Mesenchymal stem cell (in vitro differentiated cells and primary cell): ENCODE measurements at regions not wholly inside any gene's neighbourhood (a gene's known extent, or its start where the extent isn't known, plus 50 kb on each side); places are given as distances from the start of the nearest gene placed in this dataset.
A peak's percentile ranks its signal among the peaks of the same experiment; 100 is the strongest.

ENCODE experiments used
- DNase-seq: peaks from one replicate; pipeline ENCODE4 v3.0.0-alpha.2; 2013
- H2AFZ ChIP-seq: one replicate; pipeline ENCODE4 v1.6.1; 2013; ENCODE audit warnings: low read depth, mild to moderate bottlenecking, control low read depth, inconsistent platforms, low read length, moderate library complexity
- H2AK5ac ChIP-seq: 2 replicates; pipeline ENCODE4 v1.6.1; 2013; ENCODE audit warnings: low read length, moderate library complexity, mild to moderate bottlenecking, inconsistent platforms; ENCODE audit not compliant: severe bottlenecking
- H2BK120ac ChIP-seq: one replicate; pipeline ENCODE4 v1.6.1; 2013; ENCODE audit warnings: low read depth, mild to moderate bottlenecking, inconsistent platforms, low read length, moderate library complexity
- H2BK12ac ChIP-seq, 2 experiments: one replicate each; pipeline ENCODE4 v1.6.1; 2013; ENCODE audit warnings: inconsistent platforms in 2 of 2, low read length in 2 of 2, mild to moderate bottlenecking in 2 of 2, moderate library complexity in 2 of 2, control low read depth in 1 of 2
- H2BK15ac ChIP-seq: one replicate; pipeline ENCODE4 v1.6.1; 2013; ENCODE audit warnings: mild to moderate bottlenecking, low read depth, inconsistent platforms; ENCODE audit not compliant: poor library complexity, severe bottlenecking
- H2BK5ac ChIP-seq: 2 replicates; pipeline ENCODE4 v1.6.1; 2013; ENCODE audit warnings: low read depth, mild to moderate bottlenecking, low read length, control low read depth, inconsistent platforms; ENCODE audit not compliant: poor library complexity, severe bottlenecking
- H3K14ac ChIP-seq, 2 experiments: one replicate each; pipeline ENCODE4 v1.6.1; 2013; ENCODE audit warnings: inconsistent platforms in 2 of 2, low read length in 2 of 2, control low read depth in 1 of 2, mild to moderate bottlenecking in 1 of 2, moderate library complexity in 1 of 2
- H3K18ac ChIP-seq, 2 experiments: one replicate each; pipeline ENCODE4 v1.6.1; 2013; ENCODE audit warnings: inconsistent platforms in 2 of 2, low read length in 2 of 2, control low read depth in 1 of 2, low read depth in 1 of 2, mild to moderate bottlenecking in 1 of 2
- H3K23ac ChIP-seq, 2 experiments: one replicate each; pipeline ENCODE4 v1.6.1; 2013; ENCODE audit warnings: inconsistent platforms in 2 of 2, low read length in 2 of 2, mild to moderate bottlenecking in 2 of 2, moderate library complexity in 2 of 2, control low read depth in 1 of 2
- H3K27ac ChIP-seq: 2 replicates; pipeline ENCODE4 v1.5.1; 2013; ENCODE audit warnings: mild to moderate bottlenecking, moderate library complexity, low read length, control low read depth, inconsistent platforms; ENCODE audit not compliant: poor library complexity, severe bottlenecking
- H3K27me3 ChIP-seq, 2 experiments: 2 replicates each; pipeline versions ENCODE4 v1.6.1 to v1.7.0; 2013; ENCODE audit warnings: low read length in 2 of 2, mild to moderate bottlenecking in 2 of 2, moderate library complexity in 2 of 2, control low read depth in 1 of 2, inconsistent platforms in 1 of 2; ENCODE audit not compliant: control insufficient read depth in 1 of 2, insufficient read depth in 1 of 2
- H3K36me3 ChIP-seq, 2 experiments: 2 replicates each; pipeline versions ENCODE4 v1.6.1 to v1.7.0; 2013; ENCODE audit warnings: low read length in 2 of 2, control low read depth in 1 of 2, inconsistent platforms in 1 of 2, low read depth in 1 of 2, mild to moderate bottlenecking in 1 of 2; ENCODE audit not compliant: insufficient read depth in 2 of 2, control insufficient read depth in 1 of 2
- H3K4ac ChIP-seq, 2 experiments: one replicate each; pipeline ENCODE4 v1.6.1; 2013; ENCODE audit warnings: inconsistent platforms in 2 of 2, low read length in 2 of 2, mild to moderate bottlenecking in 2 of 2, moderate library complexity in 2 of 2, control low read depth in 1 of 2, low read depth in 1 of 2
- H3K4me1 ChIP-seq: 2 replicates; pipeline ENCODE4 v1.6.1; 2013; ENCODE audit warnings: low read depth, low read length, control low read depth; ENCODE audit not compliant: control insufficient read depth, insufficient read depth
- H3K4me2 ChIP-seq: 2 replicates; pipeline ENCODE4 v1.6.1; 2013; ENCODE audit warnings: low read length, mild to moderate bottlenecking, inconsistent platforms; ENCODE audit not compliant: poor library complexity, severe bottlenecking
- H3K4me3 ChIP-seq, 2 experiments: 2 replicates each; pipeline versions ENCODE4 v1.5.1 to v1.7.0; 2013; ENCODE audit warnings: low read length in 2 of 2, mild to moderate bottlenecking in 2 of 2, control low read depth in 1 of 2, low read depth in 1 of 2; ENCODE audit not compliant: insufficient read depth in 1 of 2
- H3K79me1 ChIP-seq: replicated peaks from 2 replicates; pipeline ENCODE4 v1.6.1; 2013; ENCODE audit warnings: mild to moderate bottlenecking, control low read depth, low read length, inconsistent platforms; ENCODE audit not compliant: poor library complexity, severe bottlenecking
- H3K9ac ChIP-seq: 2 replicates; pipeline ENCODE4 v1.7.0; 2013; ENCODE audit warnings: mild to moderate bottlenecking, low read length, moderate library complexity
- H3K9me3 ChIP-seq: 2 replicates; pipeline ENCODE4 v1.7.0; 2013; ENCODE audit warnings: mild to moderate bottlenecking, low read length; ENCODE audit not compliant: control insufficient read depth
- H4K8ac ChIP-seq: one replicate; pipeline ENCODE4 v1.6.1; 2013; ENCODE audit warnings: inconsistent platforms, mild to moderate bottlenecking, low read length, moderate library complexity
- H4K91ac ChIP-seq: one replicate; pipeline ENCODE4 v1.6.1; 2013; ENCODE audit warnings: mild to moderate bottlenecking, low read length, inconsistent platforms
- WGBS: methylation state at CpG from one replicate; pipeline ENCODE4 v1.1.7; 2013; ENCODE audit warnings: mixed read lengths; 5-methylcytosine and 5-hydroxymethylcytosine counted together

DNA sequence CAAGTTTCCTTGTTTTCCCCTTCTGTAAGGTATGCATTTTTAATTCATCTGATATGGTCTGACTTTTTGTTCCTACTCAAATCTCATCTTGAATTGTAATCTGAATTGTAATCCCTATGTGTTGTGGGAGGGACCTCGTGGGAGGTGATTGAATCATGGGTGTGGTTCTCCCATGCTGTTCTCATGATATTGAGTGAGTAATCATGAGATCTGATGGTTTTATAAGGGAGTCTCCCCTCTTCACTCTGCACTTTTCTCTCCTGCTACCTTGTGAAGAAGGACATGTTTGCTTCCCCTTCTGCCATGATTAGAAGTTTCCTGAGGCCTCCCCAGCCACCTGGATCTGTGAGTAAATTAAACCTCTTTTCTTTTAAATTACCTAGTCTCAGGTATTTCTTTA, 476.1 kb downstream of the LPIN1 start:
- H3K9me3 ChIP-seq, result peaks cover 22% of the 10 kb centered on the region
- no peak overlapping the region for H3K23ac ChIP-seq
- H3K27ac ChIP-seq, result no peak overlapping the region
- no peak overlapping the region for H2BK15ac ChIP-seq
- H3K36me3 ChIP-seq, result no peaks in the 10 kb centered on the region
- H4K91ac ChIP-seq, result no peak overlapping the region
- no peaks in the 10 kb centered on the region for H3K27me3 ChIP-seq
- H3K14ac ChIP-seq, result no peak overlapping the region
- H3K4ac ChIP-seq, result no peak overlapping the region
- no peak for DNase-seq
- no peak overlapping the region for H3K9ac ChIP-seq
- no peak overlapping the region for H4K8ac ChIP-seq
- no peak overlapping the region for H2BK5ac ChIP-seq
- no peak overlapping the region for H2BK120ac ChIP-seq
- no peak overlapping the region for H3K4me2 ChIP-seq
- no peak overlapping the region for H2AFZ ChIP-seq
- H3K4me1 ChIP-seq, result no peaks in the 10 kb centered on the region
- no peak overlapping the region for H2BK12ac ChIP-seq
- H2AK5ac ChIP-seq, result no peak overlapping the region
- WGBS, result 86% methylated on average over 1 of the region's 1 CpG
- H3K18ac ChIP-seq, result no peak overlapping the region
- H3K79me1 ChIP-seq, result no peaks in the 10 kb centered on the region
- H3K4me3 ChIP-seq, result no peak overlapping the region

DNA sequence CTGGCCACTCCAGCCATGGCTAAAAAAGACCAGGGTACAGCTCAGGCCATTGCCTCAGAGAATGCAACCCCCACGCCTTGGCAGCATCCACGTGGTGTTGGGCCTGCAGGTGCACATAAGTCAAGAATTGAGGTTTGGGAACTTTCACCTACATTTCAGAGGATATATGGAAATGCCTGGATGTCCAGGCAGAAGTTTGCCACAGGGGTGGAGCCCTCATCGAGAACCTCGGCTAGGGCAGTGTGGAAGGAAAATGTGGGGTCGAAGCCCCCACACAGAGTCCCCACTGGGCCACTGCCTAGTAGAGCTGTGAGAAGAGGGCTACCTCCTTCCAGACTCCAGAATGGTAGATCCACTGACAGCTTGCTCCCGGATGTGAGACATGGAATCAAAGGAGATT, 477.3 kb downstream of the LPIN1 start:
- Histone ChIP-seq H3K36me3 (no peaks in the 10 kb centered on the region), H3K9ac (no peak overlapping the region), H2BK15ac (no peak overlapping the region), H2AFZ (no peak overlapping the region), H4K8ac (no peak overlapping the region), H3K9me3 (peaks cover 22% of the 10 kb centered on the region), H2BK12ac (no peak overlapping the region), H3K14ac (no peak overlapping the region), H3K27me3 (no peaks in the 10 kb centered on the region), H4K91ac (no peak overlapping the region), H2BK120ac (no peak overlapping the region), H3K4ac (no peak overlapping the region), H3K27ac (no peak overlapping the region), H2BK5ac (no peak overlapping the region), H3K18ac (no peak overlapping the region), H3K4me1 (no peaks in the 10 kb centered on the region), H2AK5ac (no peak overlapping the region), H3K4me2 (no peak overlapping the region), H3K79me1 (no peaks in the 10 kb centered on the region), H3K4me3 (no peak overlapping the region), H3K23ac (no peak overlapping the region)
- WGBS, result 93% methylated on average over 6 of the region's 6 CpGs
- DNase-seq, result no peak

DNA sequence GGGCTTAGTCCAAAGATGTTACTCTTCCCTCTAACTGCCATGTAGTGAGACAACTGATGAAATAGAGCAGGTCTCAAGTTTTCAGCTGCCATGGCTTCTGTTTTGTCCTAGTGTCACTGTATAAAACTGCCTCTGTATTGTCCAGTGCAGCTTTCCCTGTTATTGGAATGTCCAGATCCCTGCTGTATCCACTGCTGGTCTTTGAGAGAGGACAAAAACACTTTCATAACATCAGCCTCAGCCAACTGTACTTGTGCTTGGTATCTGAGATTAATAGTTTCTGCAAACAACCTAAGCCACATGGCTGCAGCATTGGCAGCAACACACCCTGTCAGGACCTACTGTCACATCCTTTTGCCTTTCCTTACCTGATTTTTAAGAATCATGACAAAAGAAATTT, 480.2 kb downstream of the LPIN1 start:
- no peaks in the 10 kb centered on the region for H3K79me1 ChIP-seq
- H3K36me3 ChIP-seq, result no peaks in the 10 kb centered on the region
- H3K4me1 ChIP-seq, result no peaks in the 10 kb centered on the region
- H2BK120ac ChIP-seq, result no peak overlapping the region
- H3K27me3 ChIP-seq, result no peaks in the 10 kb centered on the region
- no peak overlapping the region for H3K9ac ChIP-seq
- H3K4me3 ChIP-seq, result no peak overlapping the region
- H2AK5ac ChIP-seq, result no peak overlapping the region
- H2BK12ac ChIP-seq, result no peak overlapping the region
- no peak overlapping the region for H3K27ac ChIP-seq
- H3K18ac ChIP-seq, result no peak overlapping the region
- no peak overlapping the region for H4K91ac ChIP-seq
- H4K8ac ChIP-seq, result no peak overlapping the region
- H2BK15ac ChIP-seq, result no peak overlapping the region
- no peak overlapping the region for H2BK5ac ChIP-seq
- no peak overlapping the region for H2AFZ ChIP-seq
- no peak overlapping the region for H3K4me2 ChIP-seq
- H3K23ac ChIP-seq, result no peak overlapping the region
- no peak overlapping the region for H3K14ac ChIP-seq
- DNase-seq, result no peak
- H3K4ac ChIP-seq, result no peak overlapping the region
- peaks cover 22% of the 10 kb centered on the region for H3K9me3 ChIP-seq

DNA sequence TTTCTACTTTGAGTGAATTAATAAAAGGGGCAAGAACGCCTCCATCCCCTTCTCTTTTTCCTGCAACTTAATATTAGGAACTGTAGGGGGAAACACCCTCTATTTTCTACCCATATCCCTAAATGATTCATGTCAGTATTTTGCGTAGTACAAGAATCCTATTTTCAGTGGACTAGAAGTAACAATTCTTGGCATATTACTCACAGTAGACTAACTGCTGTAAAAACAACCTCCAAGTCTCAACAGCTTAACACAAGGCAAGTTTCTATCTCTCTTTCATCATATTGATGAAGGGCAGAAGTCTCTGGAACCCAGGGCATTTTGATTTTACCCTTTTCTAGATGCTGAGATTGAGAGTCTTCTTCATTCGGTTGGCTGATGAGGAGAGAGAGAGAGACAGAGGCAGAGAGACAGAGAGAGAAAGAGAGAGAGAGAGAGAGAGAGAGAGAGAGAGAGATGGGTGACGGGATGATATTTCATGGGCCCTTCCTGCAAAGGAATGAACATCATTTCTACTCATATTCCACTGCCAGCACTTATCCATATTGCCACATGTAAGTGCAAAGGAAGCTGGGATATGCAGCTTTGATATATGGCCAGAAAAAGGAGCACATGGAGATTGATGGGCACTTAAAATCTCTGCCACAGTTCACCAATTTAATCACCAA, 481.6 kb downstream of the LPIN1 start:
- Histone ChIP-seq H3K18ac (no peak overlapping the region), H3K27me3 (no peaks in the 10 kb centered on the region), H4K8ac (no peak overlapping the region), H2AFZ (no peak overlapping the region), H3K4ac (no peak overlapping the region), H3K14ac (no peak overlapping the region), H3K4me1 (no peaks in the 10 kb centered on the region), H3K36me3 (no peaks in the 10 kb centered on the region), H3K4me2 (no peak overlapping the region), H2BK5ac (no peak overlapping the region), H2BK15ac (no peak overlapping the region), H3K4me3 (no peak overlapping the region), H2AK5ac (no peak overlapping the region), H3K23ac (no peak overlapping the region), H3K9me3 (peaks cover 21% of the 10 kb centered on the region), H3K9ac (no peak overlapping the region), H2BK120ac (no peak overlapping the region), H3K79me1 (no peaks in the 10 kb centered on the region), H4K91ac (no peak overlapping the region), H2BK12ac (no peak overlapping the region), H3K27ac (no peak overlapping the region)
- peak; percentile 20 for DNase-seq
- 81% methylated on average over 3 of the region's 4 CpGs for WGBS
